Panc1 (cell line): ENCODE measurements at regions not wholly inside any gene's neighbourhood (a gene's known extent, or its start where the extent isn't known, plus 50 kb on each side); places are given as distances from the start of the nearest gene placed in this dataset.

Source experiments
- POLR2AphosphoS5 ChIP-seq: IDR thresholded peaks from 2 replicates; pipeline ENCODE4 v1.6.1; 2012; ENCODE audit warnings: mild to moderate bottlenecking, low read depth, low read length, moderate library complexity
- TF ChIP-seq, protein P1 (sequence below): fragments of 450-650 bp; IDR thresholded peaks from 2 replicates; pipeline ENCODE4 v1.5.1; 2017; ENCODE audit warnings: mild to moderate bottlenecking

DNA sequence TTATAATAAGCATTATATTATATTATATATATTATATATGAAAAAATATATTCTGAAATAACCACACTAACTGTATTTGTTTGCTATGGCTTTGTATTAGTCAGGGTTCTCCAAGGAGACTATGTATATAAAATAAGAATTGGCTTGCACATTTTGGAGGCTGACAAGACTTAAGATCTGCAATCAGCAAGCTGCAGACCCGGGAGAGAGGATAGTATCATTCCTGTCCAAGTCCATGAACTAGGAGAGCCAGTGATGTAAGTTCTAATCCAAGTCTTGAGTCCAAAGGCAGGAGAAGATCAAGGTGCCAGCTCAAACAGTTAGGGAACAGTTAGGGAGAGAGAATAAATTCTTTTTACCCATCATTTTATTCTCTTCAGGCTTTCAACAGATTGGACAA lies 639.5 kb downstream of the PLPP3 start:
- TF ChIP-seq POLR2AphosphoS5: no peak
- TF ChIP-seq, protein P1, sequence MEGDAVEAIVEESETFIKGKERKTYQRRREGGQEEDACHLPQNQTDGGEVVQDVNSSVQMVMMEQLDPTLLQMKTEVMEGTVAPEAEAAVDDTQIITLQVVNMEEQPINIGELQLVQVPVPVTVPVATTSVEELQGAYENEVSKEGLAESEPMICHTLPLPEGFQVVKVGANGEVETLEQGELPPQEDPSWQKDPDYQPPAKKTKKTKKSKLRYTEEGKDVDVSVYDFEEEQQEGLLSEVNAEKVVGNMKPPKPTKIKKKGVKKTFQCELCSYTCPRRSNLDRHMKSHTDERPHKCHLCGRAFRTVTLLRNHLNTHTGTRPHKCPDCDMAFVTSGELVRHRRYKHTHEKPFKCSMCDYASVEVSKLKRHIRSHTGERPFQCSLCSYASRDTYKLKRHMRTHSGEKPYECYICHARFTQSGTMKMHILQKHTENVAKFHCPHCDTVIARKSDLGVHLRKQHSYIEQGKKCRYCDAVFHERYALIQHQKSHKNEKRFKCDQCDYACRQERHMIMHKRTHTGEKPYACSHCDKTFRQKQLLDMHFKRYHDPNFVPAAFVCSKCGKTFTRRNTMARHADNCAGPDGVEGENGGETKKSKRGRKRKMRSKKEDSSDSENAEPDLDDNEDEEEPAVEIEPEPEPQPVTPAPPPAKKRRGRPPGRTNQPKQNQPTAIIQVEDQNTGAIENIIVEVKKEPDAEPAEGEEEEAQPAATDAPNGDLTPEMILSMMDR: no peak
